Spleen (tissue), 11 donors: ENCODE measurements at regions not wholly inside any gene's neighbourhood (a gene's known extent, or its start where the extent isn't known, plus 50 kb on each side); places are given as distances from the start of the nearest gene placed in this dataset.
A peak's percentile ranks its signal among the peaks of the same experiment; 100 is the strongest.
"Not testable (repeated sequence)": the region's sequence is repeated elsewhere in the genome, so short reads cannot be mapped to it uniquely, and the experiment has no call there.

ENCODE experiments used
- DNase-seq: peaks from one replicate; pipeline ENCODE4 v3.0.0-alpha.2; 2020
- H3K27ac ChIP-seq, 8 donors: fragments of 200-600 bp; sonication (generic) in 7 of 8; 1 replicate in 4 of 8; 2 replicates in 4 of 8; pipeline versions ENCODE4 v1.5.0 to v1.8.0; 2016 to 2021; ENCODE audit warnings: inconsistent platforms in 4 of 8, mild to moderate bottlenecking in 4 of 8, moderate library complexity in 1 of 8
- H3K27me3 ChIP-seq, 7 donors: fragments of 200-600 bp; sonication (generic) in 6 of 7; replicated peaks in 1 of 7; 1 replicate in 4 of 7; 2 replicates in 3 of 7; pipeline versions ENCODE4 v1.5.0 to v1.8.0; 2016 to 2021; ENCODE audit warnings: inconsistent platforms in 3 of 7, mild to moderate bottlenecking in 1 of 7
- H3K36me3 ChIP-seq, 6 donors: fragments of 200-600 bp; sonication (generic) in 5 of 6; 1 replicate in 4 of 6; 2 replicates in 2 of 6; pipeline versions ENCODE4 v1.5.0 to v1.8.0; 2016 to 2021; ENCODE audit warnings: inconsistent platforms in 2 of 6
- H3K4me1 ChIP-seq, 6 donors: fragments of 200-600 bp; sonication (generic) in 5 of 6; 1 replicate in 3 of 6; 2 replicates in 3 of 6; pipeline versions ENCODE4 v1.5.0 to v1.8.0; 2016 to 2021; ENCODE audit warnings: inconsistent platforms in 3 of 6
- H3K4me3 ChIP-seq, 8 donors: fragments of 200-600 bp; sonication (generic) in 7 of 8; 1 replicate in 4 of 8; 2 replicates in 4 of 8; pipeline versions ENCODE4 v1.5.0 to v1.8.0; 2016 to 2021; ENCODE audit warnings: inconsistent platforms in 4 of 8, mild to moderate bottlenecking in 4 of 8, moderate library complexity in 2 of 8
- H3K9me3 ChIP-seq, 8 donors: fragments of 200-600 bp; sonication (generic) in 7 of 8; 1 replicate in 4 of 8; 2 replicates in 4 of 8; pipeline versions ENCODE4 v1.5.0 to v1.8.0; 2016 to 2021; ENCODE audit warnings: inconsistent platforms in 4 of 8
- CTCF ChIP-seq, 11 experiments: fragments of 200-600 bp in 7 of 11; fragments of 450-650 bp in 4 of 11; sonication (generic) in 4 of 11; IDR thresholded peaks in 8 of 11; conservative IDR thresholded peaks in 3 of 11; 1 replicate in 7 of 11; 2 replicates in 4 of 11; pipeline versions ENCODE4 v1.4.0 to v1.8.0; 2016 to 2021; ENCODE audit warnings: antibody characterized with exemption in 11 of 11, inconsistent platforms in 4 of 11, mild to moderate bottlenecking in 1 of 11
- POLR2A ChIP-seq, 3 donors: fragments of 450-650 bp; IDR thresholded peaks; one replicate each; pipeline ENCODE4 v1.5.1; 2017; ENCODE audit warnings: antibody characterized with exemption in 3 of 3, mild to moderate bottlenecking in 1 of 3
- POLR2AphosphoS5 ChIP-seq, 3 donors: sonication (generic); formaldehyde crosslinking; IDR thresholded peaks; one replicate each; pipeline ENCODE4 v1.5.1; 2017; ENCODE audit warnings: antibody characterized with exemption in 3 of 3
- WGBS, 5 donors: extraction: QIAGEN DNeasy Blood & Tissue Kit in 3 of 5; methylation state at CpG; one replicate each; pipeline versions ENCODE4 v1.1.5 to v1.1.7; 2013 to 2018; 5-methylcytosine and 5-hydroxymethylcytosine counted together
- intact Hi-C: fragments of 100-400 bp; cut with DNase I; formaldehyde crosslinking; loops from one replicate; pipeline ENCODE4 v1.15.0; 2023; ENCODE audit warnings: low total_unique reads
- donor health status: healthy with polysubstance abuse.
- donor health status: DM: no; HTN: no; CAD: no; lungs with moderate emphysema.
- donor health status: DM: no; HTN: no; CAD: no.
- donor health status: Bipolar disorder and iron deficiency.
- donor health status: healthy.
- donor health status: DM: no; HTN: no; CAD: no.
- donor health status: DM: yes; HTN: yes; CAD: no.

- Histone ChIP-seq H3K36me3 (no peaks in the 10 kb centered on the region), H3K27ac (no peak overlapping the region), H3K4me3 (no peak overlapping the region), H3K9me3 (peaks cover 0 to 19% (median 4%) of the 10 kb centered on the region in 8 donors), H3K27me3 (peaks cover 0 to 4% (median 0%) of the 10 kb centered on the region in 7 donors), H3K4me1 (no peaks in the 10 kb centered on the region)
- 54 to 61% (median 57%) methylated on average over 3 of the region's 3 CpGs for WGBS, 5 donors
- TF ChIP-seq POLR2AphosphoS5 (IDR thresholded peaks at IDR 0.05): no peak
- TF ChIP-seq CTCF (IDR thresholded peaks at IDR 0.05 in 8 of 11, conservative IDR thresholded peaks at IDR 0.05 in 3 of 11): no peak
- TF ChIP-seq POLR2A (IDR thresholded peaks at IDR 0.05): no peak
- intact Hi-C loops: loop anchor here (5.0 kb wide), 1 partner anchor 49 kb away; no protein-coding TSS in a partner anchor
- no peak for DNase-seq
These were observed 348.1 kb downstream of the SV2B start for GRCh38 chr15:91447991-91448644.

GRCh38 chr15:91453376-91453775 is 353.3 kb downstream of the SV2B start:
- H3K4me1 ChIP-seq, DNase-seq, intact Hi-C loops, H3K27me3 ChIP-seq, H3K4me3 ChIP-seq, H3K36me3 ChIP-seq: not testable (repeated sequence)
- Histone ChIP-seq H3K9me3 (peaks cover 0 to 42% (median 19%) of the 10 kb centered on the region in 8 donors), H3K27ac (peak overlapping the region in 2 of 8 donors; percentile 1 to 33)
- 44 to 66% (median 56%) methylated on average over 3 of the region's 3 CpGs for WGBS, 5 donors

GRCh38 chr15:91456251-91456718 is 356.2 kb downstream of the SV2B start:
- WGBS, 5 donors: 63 to 82% (median 80%) methylated on average over 7 of the region's 7 CpGs

GRCh38 chr15:91456921-91457320 is 356.9 kb downstream of the SV2B start:
- Histone ChIP-seq H3K36me3 (no peaks in the 10 kb centered on the region), H3K9me3 (peaks cover 0 to 28% (median 16%) of the 10 kb centered on the region in 8 donors), H3K27me3 (peaks cover 0 to 4% (median 0%) of the 10 kb centered on the region in 7 donors), H3K4me1 (peaks cover 0 to 4% (median 0%) of the 10 kb centered on the region in 6 donors), H3K4me3 (no peak overlapping the region), H3K27ac (no peak overlapping the region)
- intact Hi-C loops: no loop called here
- DNase-seq: no peak
- WGBS, 5 donors: 84 to 89% (median 88%) methylated on average over 3 of the region's 3 CpGs
- TF ChIP-seq POLR2A (IDR thresholded peaks at IDR 0.05): no peak
- no peak for TF ChIP-seq CTCF (IDR thresholded peaks at IDR 0.05 in 8 of 11, conservative IDR thresholded peaks at IDR 0.05 in 3 of 11)
- no peak for TF ChIP-seq POLR2AphosphoS5 (IDR thresholded peaks at IDR 0.05)

More at GRCh38 chr15:91456251-91456718, 356.2 kb downstream of the SV2B start:
- H3K27ac ChIP-seq: no peak overlapping the region
- H3K9me3 ChIP-seq: peaks cover 0 to 34% (median 19%) of the 10 kb centered on the region in 8 donors
- H3K4me3 ChIP-seq: no peak overlapping the region
- intact Hi-C loops: no loop called here
- TF ChIP-seq POLR2AphosphoS5 (IDR thresholded peaks at IDR 0.05) (no peak), CTCF (IDR thresholded peaks at IDR 0.05 in 8 of 11, conservative IDR thresholded peaks at IDR 0.05 in 3 of 11) (no peak)
- H3K27me3 ChIP-seq: peaks cover 0 to 4% (median 0%) of the 10 kb centered on the region in 7 donors
- H3K36me3 ChIP-seq: no peaks in the 10 kb centered on the region
- H3K4me1 ChIP-seq: peaks cover 0 to 4% (median 0%) of the 10 kb centered on the region in 6 donors
- DNase-seq: no peak
